Vagina (tissue), 2 donors: ENCODE measurements at regions not wholly inside any gene's neighbourhood (a gene's known extent, or its start where the extent isn't known, plus 50 kb on each side); places are given as distances from the start of the nearest gene placed in this dataset.

Source experiments
- DNase-seq, 2 donors: peaks; one replicate each; pipeline ENCODE4 v3.0.0-alpha.2; 2017; ENCODE audit errors: extremely low spot score in 2 of 2
- H3K27ac ChIP-seq: fragments of 200-600 bp; sonication (generic); one replicate; pipeline ENCODE4 v1.5.1; 2019
- H3K27me3 ChIP-seq: fragments of 200-600 bp; sonication (generic); one replicate; pipeline ENCODE4 v1.5.1; 2019
- H3K36me3 ChIP-seq, 2 donors: fragments of 200-600 bp; sonication (generic); one replicate each; pipeline ENCODE4 v1.5.1; 2017 to 2019
- H3K4me1 ChIP-seq: fragments of 200-600 bp; sonication (generic); one replicate; pipeline ENCODE4 v1.5.1; 2019
- H3K4me3 ChIP-seq, 2 donors: fragments of 200-600 bp; sonication (generic); 1 replicate in 1 of 2; 2 replicates in 1 of 2; pipeline ENCODE4 v1.5.1; 2016 to 2019
- H3K9me3 ChIP-seq: fragments of 200-600 bp; sonication (generic); one replicate; pipeline ENCODE4 v1.5.1; 2019
- CTCF ChIP-seq, 3 experiments: fragments of 450-650 bp in 2 of 3; fragments of 200-600 bp in 1 of 3; sonication (generic) in 1 of 3; IDR thresholded peaks; one replicate each; pipeline ENCODE4 v1.5.1; 2017 to 2019; ENCODE audit warnings: antibody characterized with exemption in 3 of 3, mild to moderate bottlenecking in 2 of 3, moderate library complexity in 2 of 3
- POLR2A ChIP-seq, 2 donors: fragments of 450-650 bp; IDR thresholded peaks; one replicate each; pipeline ENCODE4 v1.6.1; 2017; ENCODE audit warnings: antibody characterized with exemption in 2 of 2, mild to moderate bottlenecking in 2 of 2, moderate library complexity in 2 of 2
- POLR2AphosphoS5 ChIP-seq, 2 donors: sonication (generic); formaldehyde crosslinking; IDR thresholded peaks; one replicate each; pipeline ENCODE4 v1.9.0; 2017; ENCODE audit warnings: antibody characterized with exemption in 2 of 2, mild to moderate bottlenecking in 2 of 2, low read depth in 1 of 2; ENCODE audit not compliant: insufficient read depth in 1 of 2
- intact Hi-C: fragments of 100-400 bp; cut with DNase I; formaldehyde crosslinking; loops from one replicate; pipeline ENCODE4 v1.15.1; 2023

DNA sequence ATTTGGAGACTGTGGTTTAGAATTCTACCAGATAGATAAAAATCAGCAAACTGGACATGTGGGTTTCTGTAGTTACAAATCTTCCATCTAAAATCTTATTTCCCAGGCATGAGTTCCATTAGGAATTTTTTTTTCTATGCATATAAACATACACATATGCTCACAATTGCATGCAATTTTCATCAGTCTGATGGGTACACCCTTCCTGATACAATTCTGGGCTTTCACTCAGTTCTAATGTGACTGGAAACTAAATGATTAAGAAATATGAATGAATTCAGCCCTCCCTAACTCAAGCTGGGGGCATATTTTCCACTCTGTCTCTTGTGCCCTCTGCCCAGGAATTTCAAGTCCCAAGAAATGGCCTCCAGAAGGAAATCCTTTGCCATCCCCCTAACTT lies 187.1 kb downstream of the SNX19 start:
- H3K36me3 ChIP-seq = no peaks in the 10 kb centered on the region
- H3K9me3 ChIP-seq = no peaks in the 10 kb centered on the region
- intact Hi-C loops = no loop called here
- no peak for DNase-seq
- H3K27me3 ChIP-seq = no peaks in the 10 kb centered on the region
- TF ChIP-seq CTCF (IDR thresholded peaks at IDR 0.05) (no peak), POLR2AphosphoS5 (IDR thresholded peaks at IDR 0.05; ENCODE audit: insufficient read depth in 1 of 2, low read depth in 1 of 2) (no peak), POLR2A (IDR thresholded peaks at IDR 0.05) (no peak)
- H3K4me1 ChIP-seq = peaks cover 18% of the 10 kb centered on the region
- no peak overlapping the region for H3K27ac ChIP-seq
- no peak overlapping the region for H3K4me3 ChIP-seq

- DNase-seq = no peak
- Histone ChIP-seq H3K27me3 (no peaks in the 10 kb centered on the region), H3K27ac (no peak overlapping the region), H3K36me3 (no peaks in the 10 kb centered on the region), H3K9me3 (no peaks in the 10 kb centered on the region), H3K4me1 (peaks cover 18% of the 10 kb centered on the region), H3K4me3 (no peak overlapping the region)
- intact Hi-C loops = no loop called here
- TF ChIP-seq POLR2AphosphoS5 (IDR thresholded peaks at IDR 0.05; ENCODE audit: insufficient read depth in 1 of 2, low read depth in 1 of 2) = no peak
- no peak for TF ChIP-seq CTCF (IDR thresholded peaks at IDR 0.05)
- TF ChIP-seq POLR2A (IDR thresholded peaks at IDR 0.05) = no peak
These were observed 186.5 kb downstream of the SNX19 start for GRCh38 chr11:130729678-130730300.

DNA sequence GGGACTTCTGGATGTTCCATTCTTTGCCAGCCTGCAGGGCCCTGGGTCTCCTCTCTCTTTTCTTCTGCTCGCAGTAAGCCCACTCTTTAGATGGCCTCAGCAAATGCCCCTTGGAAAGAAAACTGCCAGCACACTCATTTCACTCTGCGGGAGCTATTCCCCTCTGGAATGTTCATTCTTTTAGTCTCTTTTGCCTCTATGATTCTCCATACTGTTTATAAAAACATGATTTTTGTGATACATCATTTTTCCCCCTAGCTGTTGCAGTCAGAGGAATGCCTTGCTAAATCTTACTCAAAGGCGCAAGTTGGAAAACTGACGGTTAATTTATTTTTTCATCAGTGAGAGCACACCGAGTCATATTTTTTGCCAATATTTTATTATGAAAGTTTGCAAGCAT lies 184.9 kb downstream of the SNX19 start:
- no peaks in the 10 kb centered on the region for H3K36me3 ChIP-seq
- peaks cover 5% of the 10 kb centered on the region for H3K4me1 ChIP-seq
- TF ChIP-seq CTCF (IDR thresholded peaks at IDR 0.05) (no peak), POLR2A (IDR thresholded peaks at IDR 0.05) (no peak), POLR2AphosphoS5 (IDR thresholded peaks at IDR 0.05; ENCODE audit: insufficient read depth in 1 of 2, low read depth in 1 of 2) (no peak)
- no peaks in the 10 kb centered on the region for H3K27me3 ChIP-seq
- no peaks in the 10 kb centered on the region for H3K9me3 ChIP-seq
- no peak overlapping the region for H3K4me3 ChIP-seq
- H3K27ac ChIP-seq = no peak overlapping the region
- DNase-seq = no peak
- intact Hi-C loops = no loop called here

- intact Hi-C loops = no loop called here
- TF ChIP-seq POLR2AphosphoS5 (IDR thresholded peaks at IDR 0.05; ENCODE audit: insufficient read depth in 1 of 2, low read depth in 1 of 2) = no peak
- H3K36me3 ChIP-seq = no peaks in the 10 kb centered on the region
These were observed 183.8 kb downstream of the SNX19 start for GRCh38 chr11:130732476-130732875.

GRCh38 chr11:130737041-130737830 lies 179.0 kb downstream of the SNX19 start:
- no peaks in the 10 kb centered on the region for H3K27me3 ChIP-seq
- H3K27ac ChIP-seq = no peak overlapping the region
- no peak overlapping the region for H3K4me3 ChIP-seq
- H3K36me3 ChIP-seq = no peaks in the 10 kb centered on the region
- peaks cover 14% of the 10 kb centered on the region for H3K4me1 ChIP-seq
- no peak for TF ChIP-seq POLR2A (IDR thresholded peaks at IDR 0.05)
- intact Hi-C loops = no loop called here
- DNase-seq = no peak
- peaks cover 5% of the 10 kb centered on the region for H3K9me3 ChIP-seq

More at GRCh38 chr11:130732476-130732875, 183.8 kb downstream of the SNX19 start:
- Histone ChIP-seq H3K9me3 (no peaks in the 10 kb centered on the region), H3K4me1 (peaks cover 2% of the 10 kb centered on the region), H3K27me3 (no peaks in the 10 kb centered on the region), H3K27ac (no peak overlapping the region), H3K4me3 (no peak overlapping the region)
- no peak for DNase-seq

- no peak overlapping the region for H3K27ac ChIP-seq
- no peaks in the 10 kb centered on the region for H3K27me3 ChIP-seq
- H3K9me3 ChIP-seq = peaks cover 5% of the 10 kb centered on the region
- no peaks in the 10 kb centered on the region for H3K36me3 ChIP-seq
- intact Hi-C loops = no loop called here
- TF ChIP-seq POLR2A (IDR thresholded peaks at IDR 0.05) (no peak), CTCF (IDR thresholded peaks at IDR 0.05) (no peak), POLR2AphosphoS5 (IDR thresholded peaks at IDR 0.05; ENCODE audit: insufficient read depth in 1 of 2, low read depth in 1 of 2) (no peak)
- peaks cover 14% of the 10 kb centered on the region for H3K4me1 ChIP-seq
- DNase-seq = no peak
- no peak overlapping the region for H3K4me3 ChIP-seq
These were observed 178.3 kb downstream of the SNX19 start for GRCh38 chr11:130737866-130738431.
